HG02642 (cell line): ENCODE measurements at regions not wholly inside any gene's neighbourhood (a gene's known extent, or its start where the extent isn't known, plus 50 kb on each side); places are given as distances from the start of the nearest gene placed in this dataset.
"Not testable (repeated sequence)": the region's sequence is repeated elsewhere in the genome, so short reads cannot be mapped to it uniquely, and the experiment has no call there.

Source experiments
- ATAC-seq: cut with Tn5 transposase; IDR thresholded peaks from one replicate; pipeline ENCODE4 v1.9.1; 2021; ENCODE audit warnings: mild to moderate bottlenecking; ENCODE audit not compliant: unreplicated experiment, poor library complexity

GRCh38 chr12:83805156-83805772 lies 1107.3 kb downstream of the SLC6A15 start:
- ATAC-seq = no peak

DNA sequence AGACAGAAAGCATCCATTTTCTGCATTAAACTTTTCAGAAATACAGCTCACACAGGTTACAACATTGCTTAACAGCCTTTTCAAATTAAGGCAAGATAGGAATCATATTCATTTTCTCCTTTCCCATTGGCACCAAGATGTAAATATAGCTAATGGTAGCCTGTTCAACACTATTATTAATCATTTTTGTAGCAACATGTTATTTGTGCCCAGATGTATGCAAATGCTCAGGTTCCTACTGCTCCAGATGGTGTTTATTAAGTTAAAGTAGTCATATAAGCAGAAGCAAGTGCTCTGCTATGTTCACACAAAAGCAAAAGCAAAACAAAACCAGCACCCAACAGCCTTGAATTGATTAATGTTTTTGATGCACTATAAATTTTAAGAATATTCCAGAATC lies 1110.6 kb downstream of the SLC6A15 start:
- no peak for ATAC-seq

DNA sequence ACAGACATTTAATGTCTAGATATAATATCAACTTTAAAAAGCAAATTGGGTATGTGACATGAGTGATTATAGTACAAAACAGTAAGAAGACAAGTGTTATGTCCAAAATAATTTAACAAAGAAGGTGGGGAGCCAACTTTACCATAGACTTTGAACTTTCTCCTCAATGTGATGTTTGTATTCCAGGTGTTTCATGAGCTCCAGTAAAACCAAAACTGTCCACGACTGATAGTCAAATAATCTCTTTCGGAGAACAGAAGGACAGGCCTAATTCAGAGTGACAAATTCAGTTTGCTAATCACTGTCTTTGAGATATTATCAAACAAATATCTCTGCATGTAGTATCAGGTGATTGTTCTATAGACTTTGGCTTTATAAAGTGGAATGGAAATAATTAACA lies 1112.6 kb downstream of the SLC6A15 start:
- no peak for ATAC-seq

DNA sequence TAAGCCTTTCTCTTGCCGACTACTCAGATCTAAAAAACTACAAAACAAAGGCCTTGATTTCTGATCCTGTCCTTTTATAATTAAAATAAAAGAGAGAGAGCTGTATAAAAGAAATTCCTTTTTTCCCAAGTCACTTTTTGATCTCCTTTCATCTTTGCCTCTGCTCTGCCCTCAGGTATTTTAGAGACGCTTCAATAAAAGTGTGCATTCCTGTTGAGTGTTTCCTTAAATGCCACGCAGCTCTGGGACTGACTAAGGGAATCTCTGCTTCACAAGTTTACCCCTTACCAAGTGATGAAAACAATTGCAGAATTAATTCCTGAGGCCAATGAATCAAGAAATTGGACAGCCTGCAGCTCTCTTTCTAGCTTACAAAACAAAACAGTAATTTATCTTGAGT lies 1109.8 kb downstream of the TMTC2 start:
- ATAC-seq = no peak

DNA sequence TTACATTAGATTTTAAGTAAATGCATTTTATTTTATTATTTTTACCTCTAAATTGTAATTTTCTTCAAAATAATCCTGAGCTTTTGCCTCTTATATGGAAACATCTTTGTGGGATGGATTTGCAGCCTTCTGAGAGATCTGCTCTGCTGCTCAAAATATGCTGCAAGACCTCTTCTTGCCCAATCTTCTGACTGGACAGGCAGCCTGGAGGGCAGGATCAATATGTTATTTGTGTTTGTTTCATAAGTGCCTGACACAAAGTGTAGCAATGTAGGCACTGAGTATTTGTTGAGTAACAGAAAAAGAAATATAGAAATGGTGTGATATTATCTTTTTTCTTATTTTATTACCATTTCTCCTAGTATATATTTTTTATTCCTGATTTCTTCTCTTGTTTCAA lies 1106.9 kb downstream of the TMTC2 start:
- ATAC-seq = no peak

GRCh38 chr12:83784298-83784890 lies 1097.7 kb downstream of the TMTC2 start:
- ATAC-seq = no peak

- no peak for ATAC-seq
These were observed 1092.8 kb downstream of the TMTC2 start for GRCh38 chr12:83779526-83779925.

GRCh38 chr12:83769151-83769550 lies 1082.4 kb downstream of the TMTC2 start:
- ATAC-seq = no peak

GRCh38 chr12:83767723-83768122 lies 1081.0 kb downstream of the TMTC2 start:
- ATAC-seq = no peak

DNA sequence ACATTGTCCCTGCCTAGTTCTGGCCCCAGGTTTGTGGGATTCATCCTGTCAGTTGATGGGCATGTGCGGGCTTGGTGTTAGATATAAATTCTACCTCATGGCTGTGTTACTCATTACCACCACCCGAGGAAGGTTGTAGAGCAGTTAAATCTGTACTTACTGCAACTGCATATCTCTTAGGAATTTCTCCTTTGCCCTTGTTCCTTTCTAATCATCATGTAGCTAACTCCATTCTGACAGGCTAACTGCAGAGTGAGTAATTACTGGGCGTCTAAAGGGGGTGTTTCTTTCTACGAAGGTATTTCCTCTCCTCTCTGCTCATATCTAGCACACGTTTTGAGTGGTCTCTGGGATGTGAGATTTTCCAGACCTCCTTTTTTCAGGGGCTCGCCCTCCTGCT lies 1076.7 kb downstream of the TMTC2 start:
- ATAC-seq = no peak

GRCh38 chr12:83759906-83760305 lies 1073.2 kb downstream of the TMTC2 start:
- ATAC-seq = no peak

- ATAC-seq = no peak
These were observed 1072.4 kb downstream of the TMTC2 start for GRCh38 chr12:83758888-83759631.

- ATAC-seq = no peak
These were observed 1067.2 kb downstream of the TMTC2 start for GRCh38 chr12:83753904-83754303.

GRCh38 chr12:83753205-83753604 lies 1066.5 kb downstream of the TMTC2 start:
- ATAC-seq = no peak

GRCh38 chr12:83739607-83740006 lies 1052.9 kb downstream of the TMTC2 start:
- ATAC-seq = no peak

GRCh38 chr12:83710851-83711250 lies 1024.1 kb downstream of the TMTC2 start:
- no peak for ATAC-seq

DNA sequence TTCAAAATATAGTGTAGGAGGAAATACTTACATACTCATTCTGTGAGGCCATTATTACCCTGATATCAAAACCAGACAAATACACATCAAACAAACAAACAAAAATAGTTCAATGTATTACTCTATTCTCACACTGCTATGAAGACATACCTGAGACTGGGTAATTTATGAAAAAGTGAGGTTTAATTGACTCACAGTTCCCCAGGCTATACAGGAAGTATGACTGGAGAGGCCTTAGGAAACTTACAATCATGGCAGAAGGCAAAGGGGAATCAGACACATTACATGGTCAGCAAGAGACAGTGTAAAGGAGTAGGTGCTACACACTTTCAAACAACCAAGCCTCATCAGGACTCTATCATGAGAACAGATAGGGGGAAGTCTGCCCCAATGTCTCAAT lies 1023.2 kb downstream of the TMTC2 start:
- ATAC-seq = no peak

DNA sequence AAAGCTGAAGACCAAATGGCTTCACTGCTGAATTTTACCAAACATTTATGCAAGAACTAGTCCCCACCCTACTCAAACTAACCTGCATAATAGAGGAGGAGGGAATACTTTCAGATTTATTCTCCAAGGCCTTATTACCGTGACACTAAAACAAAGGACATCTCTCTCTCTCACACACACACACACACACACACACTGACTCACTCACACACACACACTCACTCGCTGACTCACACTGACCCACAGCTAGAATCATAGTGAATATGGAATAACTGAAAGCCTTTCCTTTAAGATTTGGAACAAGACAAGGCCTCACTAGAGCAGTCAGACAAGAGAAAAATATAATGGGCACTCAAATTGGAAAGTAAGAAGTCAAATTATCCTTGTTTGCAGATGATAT lies 1014.1 kb downstream of the TMTC2 start:
- ATAC-seq = no peak

GRCh38 chr12:83696311-83696710 lies 1009.6 kb downstream of the TMTC2 start:
- ATAC-seq = not testable (repeated sequence)

DNA sequence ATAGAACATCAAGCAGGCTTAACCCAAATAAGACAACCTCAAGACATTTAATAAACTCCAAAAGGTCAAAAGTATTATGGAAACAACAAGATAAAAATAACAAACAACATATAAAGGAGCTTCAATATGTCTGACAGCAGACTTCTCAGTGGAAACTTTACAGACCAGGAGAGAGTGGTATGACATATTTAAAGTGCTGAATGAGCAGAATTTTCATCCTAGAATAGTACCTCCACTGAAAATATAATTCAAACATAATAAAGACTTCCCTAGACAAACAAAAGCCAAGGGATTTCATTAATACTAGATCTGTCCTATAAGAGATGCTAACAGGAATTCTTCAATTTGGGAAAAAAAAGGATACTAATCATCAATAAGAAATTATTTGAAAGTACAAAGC lies 1005.0 kb downstream of the TMTC2 start:
- ATAC-seq = no peak

- no peak for ATAC-seq
These were observed 1003.8 kb downstream of the TMTC2 start for GRCh38 chr12:83690465-83690864.

- ATAC-seq = no peak
These were observed 1002.6 kb downstream of the TMTC2 start for GRCh38 chr12:83689333-83689732.
